HG02610 (cell line): ENCODE measurements at regions not wholly inside any gene's neighbourhood (a gene's known extent, or its start where the extent isn't known, plus 50 kb on each side); places are given as distances from the start of the nearest gene placed in this dataset.
"Not testable (repeated sequence)": the region's sequence is repeated elsewhere in the genome, so short reads cannot be mapped to it uniquely, and the experiment has no call there.

Experiments
- ATAC-seq: cut with Tn5 transposase; IDR thresholded peaks from one replicate; pipeline ENCODE4 v1.9.1; 2021; ENCODE audit warnings: mild to moderate bottlenecking, moderate library complexity; ENCODE audit not compliant: unreplicated experiment

DNA sequence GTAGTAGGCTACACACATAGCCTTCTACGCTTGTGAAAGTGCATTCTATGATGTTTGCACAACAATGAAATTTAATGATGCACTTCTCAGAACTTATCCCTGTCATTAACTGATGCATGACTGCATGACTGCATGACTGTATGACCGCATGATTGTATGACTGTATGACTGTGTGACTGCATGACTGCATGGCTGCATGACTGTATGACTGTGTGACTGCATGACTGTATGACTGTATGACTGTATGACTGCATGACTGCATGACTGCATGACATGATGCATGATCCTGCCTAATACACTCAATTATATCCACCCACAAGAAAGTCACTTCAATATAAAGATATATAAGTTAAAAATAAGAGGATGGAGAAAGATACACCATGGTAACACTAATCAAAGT lies 365.4 kb upstream of the FSIP2 start:
- peak; percentile 40 for ATAC-seq

GRCh38 chr2:185374878-185375277 lies 363.7 kb upstream of the FSIP2 start:
- no peak for ATAC-seq

GRCh38 chr2:185375731-185376130 lies 362.9 kb upstream of the FSIP2 start:
- ATAC-seq = no peak

GRCh38 chr2:185381631-185382030 lies 357.0 kb upstream of the FSIP2 start:
- ATAC-seq = no peak

GRCh38 chr2:185384822-185385560 lies 353.6 kb upstream of the FSIP2 start:
- no peak for ATAC-seq

GRCh38 chr2:185388226-185388625 lies 350.4 kb upstream of the FSIP2 start:
- ATAC-seq = no peak

DNA sequence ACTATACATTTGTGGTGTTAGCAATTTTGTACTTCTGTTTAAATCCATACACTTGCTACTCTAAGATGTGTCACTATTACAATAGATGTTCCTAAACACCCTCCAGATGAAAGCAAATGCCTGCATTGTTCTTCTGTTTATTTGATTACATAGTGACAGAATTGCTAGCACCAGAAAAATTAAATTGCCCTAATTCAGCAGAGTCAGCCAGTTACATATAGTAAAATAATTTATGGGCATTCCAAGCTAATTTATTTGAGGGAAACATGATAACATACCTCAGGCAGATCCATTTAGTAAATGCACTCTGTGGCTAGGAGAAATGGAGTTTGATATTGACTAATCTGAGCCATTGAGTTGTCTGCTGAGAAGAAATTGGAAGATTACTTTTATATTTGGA lies 347.1 kb upstream of the FSIP2 start:
- ATAC-seq = no peak

DNA sequence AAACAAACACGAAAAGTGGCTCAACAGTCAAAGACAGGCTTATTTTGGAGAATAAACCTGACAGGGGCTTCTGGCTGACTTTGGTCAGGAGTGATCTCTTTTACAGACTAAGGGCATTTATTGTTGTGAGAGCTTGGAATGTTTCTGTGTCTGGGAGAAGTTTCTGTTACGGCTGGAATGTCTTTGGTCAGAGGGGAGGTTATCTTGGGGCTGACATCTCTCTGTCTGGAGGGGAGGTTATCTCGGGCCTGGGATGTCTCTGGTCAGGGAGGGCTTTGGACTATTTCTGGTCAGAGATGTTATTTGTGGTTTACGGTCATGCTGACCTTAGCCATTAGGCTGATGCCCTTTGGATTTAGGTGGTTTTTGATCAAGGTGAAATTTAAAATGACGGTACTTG lies 345.5 kb upstream of the FSIP2 start:
- no peak for ATAC-seq

- ATAC-seq = no peak
Observed at GRCh38 chr2:185402474-185402873, 336.1 kb upstream of the FSIP2 start.

- ATAC-seq = no peak
Observed at GRCh38 chr2:185404578-185404977, 334.0 kb upstream of the FSIP2 start.

DNA sequence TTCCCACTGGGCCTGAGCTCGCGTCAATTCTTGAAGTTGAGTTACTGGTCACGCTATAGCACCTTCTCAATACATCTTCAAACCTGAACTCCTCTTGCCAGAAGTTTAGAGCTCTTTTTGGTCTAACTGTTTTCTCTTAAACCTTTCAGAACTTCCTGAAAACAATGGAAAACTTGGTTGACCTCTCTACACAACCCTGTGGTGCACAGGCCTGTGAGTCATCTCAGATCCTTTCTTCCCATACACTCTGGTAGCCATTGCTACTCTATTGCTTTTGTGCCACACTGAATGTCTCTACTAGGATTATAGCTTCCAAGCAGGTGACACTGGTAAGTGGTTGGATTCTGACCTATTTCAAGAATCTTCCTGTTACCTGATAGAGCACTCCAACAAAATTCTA lies 321.5 kb upstream of the FSIP2 start:
- no peak for ATAC-seq

GRCh38 chr2:185417688-185418087 lies 320.9 kb upstream of the FSIP2 start:
- ATAC-seq = no peak

GRCh38 chr2:185424958-185425629 lies 313.5 kb upstream of the FSIP2 start:
- not testable (repeated sequence) for ATAC-seq

- ATAC-seq = no peak
Observed at GRCh38 chr2:185428000-185428399, 310.6 kb upstream of the FSIP2 start.

- ATAC-seq = no peak
Observed at GRCh38 chr2:185433824-185434223, 304.8 kb upstream of the FSIP2 start.

DNA sequence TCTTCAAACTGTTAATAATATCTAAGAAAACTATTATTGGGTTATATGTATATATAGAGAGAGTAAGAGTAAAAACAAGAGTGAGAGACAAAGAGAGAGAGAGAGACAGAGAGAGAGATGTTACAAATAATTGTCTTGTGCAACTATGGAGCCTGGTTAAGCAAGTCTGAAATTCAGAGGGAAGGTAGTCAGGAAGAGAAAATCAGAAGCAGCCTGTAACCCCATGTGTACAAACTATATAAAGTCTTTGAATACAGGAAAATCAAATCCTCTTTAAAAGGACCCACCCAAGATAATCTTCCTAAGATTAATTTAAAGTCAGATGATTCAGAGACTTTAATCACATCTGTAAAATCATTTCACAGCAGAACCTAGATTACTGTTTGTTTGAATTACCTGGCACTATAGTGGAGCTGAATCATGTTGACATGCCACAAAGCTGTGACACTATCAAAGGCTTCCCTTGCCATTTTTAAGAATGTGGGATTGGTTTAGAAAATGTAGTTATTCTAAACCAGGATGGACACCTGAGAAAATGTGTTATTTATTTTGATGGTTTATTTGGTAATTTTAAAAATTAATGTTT lies 301.7 kb upstream of the FSIP2 start:
- no peak for ATAC-seq

DNA sequence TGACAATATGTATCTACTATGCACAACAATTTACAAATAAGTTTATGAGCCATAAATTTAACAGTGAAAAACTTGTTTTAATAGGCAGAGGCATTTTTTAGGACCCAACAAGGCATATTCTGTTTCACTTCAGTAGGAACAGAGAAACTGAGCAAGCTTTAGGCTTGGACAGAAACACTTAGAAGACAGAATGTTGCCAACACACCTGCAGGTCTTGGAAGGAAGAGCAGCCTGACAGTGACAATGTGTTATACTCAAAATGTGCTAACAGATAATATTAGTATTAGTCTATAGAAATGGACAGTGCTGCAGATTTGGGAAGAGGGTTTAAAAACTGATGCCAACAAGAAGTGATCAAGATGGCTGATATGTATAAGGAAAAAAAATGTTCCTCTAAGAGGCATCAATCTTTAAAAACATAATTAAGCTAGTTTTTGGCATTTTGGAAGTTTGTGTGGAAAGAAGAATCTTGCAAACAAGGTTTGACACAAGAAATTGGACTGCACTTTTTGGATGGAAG lies 297.1 kb upstream of the FSIP2 start:
- ATAC-seq = no peak

DNA sequence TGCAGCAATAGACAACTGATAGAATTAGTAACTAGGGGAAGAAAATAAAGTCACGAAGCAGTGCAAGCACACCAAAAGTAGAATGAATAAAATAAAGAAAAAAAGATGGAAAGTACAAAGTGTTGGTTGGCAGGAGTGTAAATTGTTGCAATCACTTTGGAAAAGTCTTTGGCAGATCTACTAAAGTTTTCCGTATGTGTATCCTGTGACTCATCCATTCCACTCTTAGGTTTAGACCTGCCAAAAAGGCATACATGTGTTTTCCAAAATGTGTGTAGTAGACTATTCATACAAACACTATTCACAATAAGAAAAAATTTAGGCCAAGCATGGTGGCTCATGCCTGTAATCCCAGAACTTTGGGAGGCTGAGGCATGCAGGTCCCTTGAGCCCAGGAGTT lies 282.1 kb upstream of the FSIP2 start:
- no peak for ATAC-seq

GRCh38 chr2:185463481-185463880 lies 275.1 kb upstream of the FSIP2 start:
- ATAC-seq = no peak

GRCh38 chr2:185466915-185467314 lies 271.7 kb upstream of the FSIP2 start:
- ATAC-seq = no peak

DNA sequence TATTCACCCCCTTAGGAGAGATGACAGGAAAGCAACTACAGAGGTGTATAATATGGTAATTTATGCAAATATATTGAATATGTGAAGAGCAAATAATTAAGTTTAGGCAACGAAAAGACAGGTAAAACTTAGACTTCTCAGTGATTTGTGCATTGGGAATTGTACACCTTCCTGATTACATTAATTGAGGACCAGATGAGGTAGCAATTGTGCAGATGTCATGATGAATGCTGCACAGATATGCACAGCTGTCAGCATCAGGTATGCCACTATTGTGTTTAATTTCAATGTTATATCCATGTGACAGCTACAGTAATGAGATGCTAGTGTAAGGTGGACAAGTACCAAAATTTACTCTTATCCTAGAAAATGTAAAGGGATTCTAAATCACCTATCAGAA lies 267.2 kb upstream of the FSIP2 start:
- no peak for ATAC-seq

GRCh38 chr2:185472574-185472973 lies 266.0 kb upstream of the FSIP2 start:
- no peak for ATAC-seq
